Loucy (cell line): ENCODE measurements at regions not wholly inside any gene's neighbourhood (a gene's known extent, or its start where the extent isn't known, plus 50 kb on each side); places are given as distances from the start of the nearest gene placed in this dataset.

Experiments used
- H2AFZ ChIP-seq: fragments of 200-600 bp; sonication (generic); 2 replicates; pipeline ENCODE4 v1.6.0; 2016; ENCODE audit warnings: antibody characterized with exemption, mild to moderate bottlenecking, low read length, moderate library complexity
- H3F3A ChIP-seq: fragments of 200-600 bp; 2 replicates; pipeline ENCODE4 v1.6.0; 2016; ENCODE audit warnings: antibody characterized with exemption, low read depth, mild to moderate bottlenecking
- H3K27me3 ChIP-seq: fragments of 200-600 bp; sonication (generic); 2 replicates; pipeline ENCODE4 v1.6.1; 2014; ENCODE audit warnings: low read length, mild to moderate bottlenecking; ENCODE audit not compliant: insufficient read depth, poor library complexity, severe bottlenecking
- H3K36me3 ChIP-seq: fragments of 200-600 bp; sonication (generic); 2 replicates; pipeline ENCODE4 v1.6.1; 2016; ENCODE audit warnings: low read length; ENCODE audit not compliant: insufficient read depth
- H3K4me1 ChIP-seq: fragments of 200-600 bp; sonication (generic); 2 replicates; pipeline ENCODE4 v1.5.1; 2014; ENCODE audit warnings: low read length, mild to moderate bottlenecking; ENCODE audit not compliant: insufficient read depth, poor library complexity, severe bottlenecking
- H3K4me2 ChIP-seq: fragments of 200-600 bp; sonication (generic); 2 replicates; pipeline ENCODE4 v1.6.0; 2014; ENCODE audit warnings: antibody characterized with exemption, low read length, low read depth, mild to moderate bottlenecking; ENCODE audit not compliant: poor library complexity, severe bottlenecking
- H3K4me3 ChIP-seq: fragments of 200-600 bp; sonication (generic); 2 replicates; pipeline ENCODE4 v1.5.1; 2014; ENCODE audit warnings: low read length, mild to moderate bottlenecking, mixed read lengths; ENCODE audit not compliant: poor library complexity, severe bottlenecking
- H3K79me2 ChIP-seq: fragments of 200-600 bp; sonication (generic); 2 replicates; pipeline ENCODE4 v1.6.1; 2014; ENCODE audit warnings: low read length; ENCODE audit not compliant: insufficient read depth
- H3K9ac ChIP-seq: fragments of 200-600 bp; sonication (generic); 2 replicates; pipeline ENCODE4 v1.6.0; 2014; ENCODE audit warnings: mild to moderate bottlenecking, low read depth, low read length, moderate library complexity; ENCODE audit not compliant: poor library complexity, severe bottlenecking
- H3K9me2 ChIP-seq: fragments of 200-600 bp; sonication (generic); replicated peaks from 2 replicates; pipeline ENCODE4 v1.6.1; 2016; ENCODE audit warnings: low read depth, low read length, mixed read lengths
- H3K9me3 ChIP-seq: fragments of 200-600 bp; sonication (generic); 2 replicates; pipeline ENCODE4 v1.6.1; 2014; ENCODE audit warnings: mild to moderate bottlenecking, antibody characterized with exemption, low read length, low read depth; ENCODE audit not compliant: insufficient read depth
- H4K20me1 ChIP-seq: fragments of 200-600 bp; sonication (generic); 2 replicates; pipeline ENCODE4 v1.6.0; 2014; ENCODE audit warnings: antibody characterized with exemption, low read length, mild to moderate bottlenecking; ENCODE audit not compliant: insufficient read depth, poor library complexity, severe bottlenecking
- CTCF ChIP-seq: fragments of 200-600 bp; sonication (generic); conservative IDR thresholded peaks from 2 replicates; pipeline ENCODE4 v1.5.1; 2014; ENCODE audit warnings: mild to moderate bottlenecking, antibody characterized with exemption, low read length
- EZH2phosphoT487 ChIP-seq: fragments of 200-600 bp; IDR thresholded peaks from 2 replicates; pipeline ENCODE4 v1.6.1; 2018; ENCODE audit warnings: antibody characterized with exemption, mild to moderate bottlenecking, moderate library complexity, borderline replicate concordance

GRCh38 chr11:131240421-131240820 is 130.0 kb upstream of the NTM start:
- Histone ChIP-seq H3K9me2 (no peaks in the 10 kb centered on the region), H3K9ac (no peak overlapping the region), H2AFZ (no peak overlapping the region), H3K9me3 (no peaks in the 10 kb centered on the region), H3K27me3 (no peaks in the 10 kb centered on the region), H3F3A (no peaks in the 10 kb centered on the region), H3K36me3 (no peaks in the 10 kb centered on the region), H4K20me1 (no peaks in the 10 kb centered on the region), H3K4me1 (no peaks in the 10 kb centered on the region), H3K4me3 (no peak overlapping the region), H3K4me2 (no peak overlapping the region), H3K79me2 (no peaks in the 10 kb centered on the region)
- TF ChIP-seq CTCF (no peak), EZH2phosphoT487 (no peak)

- Histone ChIP-seq H3K4me1 (no peaks in the 10 kb centered on the region), H3K4me3 (no peak overlapping the region), H3F3A (no peaks in the 10 kb centered on the region), H3K4me2 (no peak overlapping the region), H4K20me1 (no peaks in the 10 kb centered on the region), H3K27me3 (no peaks in the 10 kb centered on the region), H3K9me2 (no peaks in the 10 kb centered on the region), H3K79me2 (no peaks in the 10 kb centered on the region), H3K36me3 (no peaks in the 10 kb centered on the region), H3K9ac (no peak overlapping the region), H2AFZ (no peak overlapping the region), H3K9me3 (no peaks in the 10 kb centered on the region)
- no peak for TF ChIP-seq CTCF
- TF ChIP-seq EZH2phosphoT487, result no peak
These were observed 127.9 kb upstream of the NTM start for GRCh38 chr11:131242476-131243000.

- H3K9me3 ChIP-seq, result no peaks in the 10 kb centered on the region
- no peaks in the 10 kb centered on the region for H3K9me2 ChIP-seq
- H3K4me1 ChIP-seq, result no peaks in the 10 kb centered on the region
- no peak overlapping the region for H2AFZ ChIP-seq
- no peak overlapping the region for H3K4me3 ChIP-seq
- no peaks in the 10 kb centered on the region for H3K36me3 ChIP-seq
- no peak overlapping the region for H3K9ac ChIP-seq
- TF ChIP-seq EZH2phosphoT487 (no peak), CTCF (no peak)
- H4K20me1 ChIP-seq, result no peaks in the 10 kb centered on the region
- H3K4me2 ChIP-seq, result no peak overlapping the region
- no peaks in the 10 kb centered on the region for H3K79me2 ChIP-seq
- H3K27me3 ChIP-seq, result peaks cover 3% of the 10 kb centered on the region
- H3F3A ChIP-seq, result no peaks in the 10 kb centered on the region
These were observed 124.3 kb upstream of the NTM start for GRCh38 chr11:131246156-131246555.
